Osteocyte (in vitro differentiated cells): ENCODE measurements at regions not wholly inside any gene's neighbourhood (a gene's known extent, or its start where the extent isn't known, plus 50 kb on each side); places are given as distances from the start of the nearest gene placed in this dataset.

ENCODE experiments used
- DNase-seq: peaks from one replicate; pipeline ENCODE4 v3.0.0; 2021; ENCODE audit warnings: mixed read lengths; ENCODE audit not compliant: unreplicated experiment; ENCODE audit errors: extremely low spot score
- H3K27ac Mint-ChIP-seq: one replicate; pipeline ENCODE4 v1.8.0; 2021; ENCODE audit warnings: mild to moderate bottlenecking, mixed read lengths; ENCODE audit not compliant: unreplicated experiment
- H3K27me3 Mint-ChIP-seq: one replicate; pipeline ENCODE4 v1.8.0; 2021; ENCODE audit warnings: mixed read lengths; ENCODE audit not compliant: unreplicated experiment
- H3K36me3 Mint-ChIP-seq: one replicate; pipeline ENCODE4 v1.8.0; 2021; ENCODE audit warnings: mixed read lengths; ENCODE audit not compliant: unreplicated experiment
- H3K4me1 Mint-ChIP-seq: one replicate; pipeline ENCODE4 v1.8.0; 2021; ENCODE audit warnings: mixed read lengths; ENCODE audit not compliant: unreplicated experiment
- H3K4me3 Mint-ChIP-seq: one replicate; pipeline ENCODE4 v1.8.0; 2021; ENCODE audit warnings: mild to moderate bottlenecking, moderate library complexity, mixed read lengths; ENCODE audit not compliant: unreplicated experiment
- H3K9me3 Mint-ChIP-seq: one replicate; pipeline ENCODE4 v1.8.0; 2021; ENCODE audit warnings: mixed read lengths; ENCODE audit not compliant: unreplicated experiment
- TF ChIP-seq, protein P1 (sequence below): fragments of 200-600 bp; sonication (generic); IDR thresholded peaks from 2 replicates; pipeline ENCODE4 v1.5.0; 2021; ENCODE audit warnings: antibody characterized with exemption, mild to moderate bottlenecking, moderate library complexity

DNA sequence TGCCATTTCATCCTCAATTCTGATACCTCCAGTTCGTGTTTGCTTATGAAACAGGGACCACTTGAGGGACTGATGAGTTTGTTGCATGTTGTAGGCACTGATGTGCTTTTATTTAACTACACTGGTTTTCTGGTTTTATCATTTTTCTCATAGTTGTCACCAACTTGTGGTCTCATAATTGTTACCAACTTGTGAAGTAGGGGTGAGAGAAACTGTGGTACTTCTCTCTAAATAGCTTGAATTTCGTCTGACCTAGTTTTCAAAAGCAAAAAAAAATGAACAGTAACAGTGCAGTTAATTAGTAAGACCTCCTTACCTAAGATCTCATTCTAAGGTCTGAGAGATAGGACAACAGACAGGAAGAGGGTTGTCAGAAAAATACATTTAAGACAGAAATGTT, 78.0 kb downstream of the ANXA2R start:
- Mint-ChIP-seq H3K4me3 (no peak overlapping the region), H3K9me3 (no peaks in the 10 kb centered on the region), H3K4me1 (no peaks in the 10 kb centered on the region), H3K36me3 (no peaks in the 10 kb centered on the region), H3K27ac (no peak overlapping the region), H3K27me3 (no peaks in the 10 kb centered on the region)
- no peak for DNase-seq
- TF ChIP-seq, protein P1, sequence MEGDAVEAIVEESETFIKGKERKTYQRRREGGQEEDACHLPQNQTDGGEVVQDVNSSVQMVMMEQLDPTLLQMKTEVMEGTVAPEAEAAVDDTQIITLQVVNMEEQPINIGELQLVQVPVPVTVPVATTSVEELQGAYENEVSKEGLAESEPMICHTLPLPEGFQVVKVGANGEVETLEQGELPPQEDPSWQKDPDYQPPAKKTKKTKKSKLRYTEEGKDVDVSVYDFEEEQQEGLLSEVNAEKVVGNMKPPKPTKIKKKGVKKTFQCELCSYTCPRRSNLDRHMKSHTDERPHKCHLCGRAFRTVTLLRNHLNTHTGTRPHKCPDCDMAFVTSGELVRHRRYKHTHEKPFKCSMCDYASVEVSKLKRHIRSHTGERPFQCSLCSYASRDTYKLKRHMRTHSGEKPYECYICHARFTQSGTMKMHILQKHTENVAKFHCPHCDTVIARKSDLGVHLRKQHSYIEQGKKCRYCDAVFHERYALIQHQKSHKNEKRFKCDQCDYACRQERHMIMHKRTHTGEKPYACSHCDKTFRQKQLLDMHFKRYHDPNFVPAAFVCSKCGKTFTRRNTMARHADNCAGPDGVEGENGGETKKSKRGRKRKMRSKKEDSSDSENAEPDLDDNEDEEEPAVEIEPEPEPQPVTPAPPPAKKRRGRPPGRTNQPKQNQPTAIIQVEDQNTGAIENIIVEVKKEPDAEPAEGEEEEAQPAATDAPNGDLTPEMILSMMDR = no peak

DNA sequence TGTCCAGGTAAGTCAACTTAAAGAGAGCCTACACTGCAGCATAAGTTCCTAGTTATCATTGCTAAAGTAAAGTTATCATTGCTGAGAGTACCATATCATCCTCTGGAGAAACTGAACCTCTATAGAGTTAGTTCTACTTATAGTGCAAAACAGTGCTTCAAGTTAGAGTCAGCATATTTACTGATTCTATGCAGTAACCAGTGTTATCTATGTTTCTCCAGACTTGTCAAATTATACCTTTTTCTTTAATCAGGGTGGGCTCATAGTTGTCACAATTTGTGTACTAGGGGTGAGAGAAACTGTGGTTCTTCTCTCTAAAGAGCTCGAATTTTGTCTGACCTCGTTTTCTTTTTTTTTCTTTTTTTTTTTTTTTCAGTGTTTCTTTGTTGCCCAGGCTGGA, 79.6 kb downstream of the ANXA2R start:
- H3K27ac Mint-ChIP-seq = no peak overlapping the region
- H3K27me3 Mint-ChIP-seq = no peaks in the 10 kb centered on the region
- TF ChIP-seq, protein P1 = no peak
- H3K4me1 Mint-ChIP-seq = no peaks in the 10 kb centered on the region
- DNase-seq = no peak
- no peak overlapping the region for H3K4me3 Mint-ChIP-seq
- H3K36me3 Mint-ChIP-seq = no peaks in the 10 kb centered on the region
- no peaks in the 10 kb centered on the region for H3K9me3 Mint-ChIP-seq

DNA sequence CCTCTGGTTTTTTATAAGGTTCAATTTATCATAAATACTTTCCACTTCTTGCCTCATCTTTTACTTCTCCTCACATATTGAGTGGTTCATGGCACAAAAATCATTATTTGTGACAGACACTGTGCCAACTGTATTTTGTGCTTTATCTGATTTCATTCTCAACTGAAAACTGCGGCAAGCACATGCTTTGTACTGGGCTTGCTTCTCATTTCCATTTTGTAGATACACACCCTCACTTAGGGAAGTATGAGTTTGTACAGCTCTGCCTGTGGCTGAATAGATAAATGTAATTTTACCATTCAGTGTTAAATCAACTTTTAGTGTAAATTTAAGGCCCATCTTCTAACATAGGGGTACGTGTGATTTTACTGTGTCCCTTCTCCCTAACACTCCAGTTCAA, 83.6 kb downstream of the ANXA2R start:
- peaks cover 7% of the 10 kb centered on the region for H3K9me3 Mint-ChIP-seq
- TF ChIP-seq, protein P1 = no peak
- H3K27me3 Mint-ChIP-seq = no peaks in the 10 kb centered on the region
- no peaks in the 10 kb centered on the region for H3K36me3 Mint-ChIP-seq
- DNase-seq = no peak
- no peak overlapping the region for H3K4me3 Mint-ChIP-seq
- no peak overlapping the region for H3K27ac Mint-ChIP-seq
- no peaks in the 10 kb centered on the region for H3K4me1 Mint-ChIP-seq

DNA sequence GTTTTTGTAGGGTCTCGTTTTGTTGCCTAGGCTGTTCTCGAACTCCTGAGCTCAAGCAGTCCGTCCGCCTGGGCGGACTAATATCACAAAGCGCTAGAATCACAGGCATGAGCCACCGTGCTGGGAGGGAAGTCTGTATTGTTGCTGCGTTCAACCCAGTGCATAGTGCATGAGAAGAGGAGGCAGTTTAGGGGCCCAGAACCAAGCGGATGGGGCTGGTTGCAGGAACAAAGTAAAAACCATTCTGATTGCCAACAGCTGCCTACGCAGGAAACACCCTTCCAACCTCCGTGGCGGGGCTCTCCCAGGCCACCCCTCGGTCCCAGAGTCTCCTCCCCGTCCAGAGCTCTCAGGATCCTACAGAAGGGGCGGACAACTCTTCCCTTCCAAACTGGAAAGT, 87.1 kb downstream of the ANXA2R start:
- Mint-ChIP-seq H3K9me3 (peaks cover 7% of the 10 kb centered on the region), H3K4me3 (no peak overlapping the region), H3K4me1 (peaks cover 14% of the 10 kb centered on the region), H3K27me3 (no peaks in the 10 kb centered on the region), H3K27ac (no peak overlapping the region), H3K36me3 (peaks cover 2% of the 10 kb centered on the region)
- DNase-seq = no peak
- TF ChIP-seq, protein P1 = no peak

DNA sequence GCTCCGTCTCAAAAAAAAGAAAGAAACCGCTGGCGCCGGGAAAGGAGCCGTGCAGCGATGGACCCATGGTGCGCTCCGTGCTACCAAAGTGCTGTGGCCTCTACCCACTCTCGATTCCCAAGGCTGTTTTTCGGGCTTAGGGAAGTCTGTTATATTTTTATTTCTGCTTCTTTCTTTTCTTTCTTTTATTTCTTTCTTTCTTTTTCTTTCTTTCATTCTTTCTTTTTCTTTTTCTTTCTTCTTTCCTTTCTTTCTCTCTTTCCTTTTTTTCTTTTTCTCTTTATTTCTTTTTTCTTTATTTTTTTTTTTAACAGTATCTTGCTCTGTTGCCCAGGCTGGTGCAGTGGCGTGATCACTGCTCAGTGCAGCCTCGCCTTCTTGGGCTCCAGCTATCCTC, 87.5 kb downstream of the ANXA2R start:
- Mint-ChIP-seq H3K36me3 (peaks cover 2% of the 10 kb centered on the region), H3K27me3 (no peaks in the 10 kb centered on the region), H3K4me3 (no peak overlapping the region), H3K27ac (no peak overlapping the region), H3K9me3 (peaks cover 7% of the 10 kb centered on the region), H3K4me1 (peaks cover 18% of the 10 kb centered on the region)
- no peak for DNase-seq
- TF ChIP-seq, protein P1 = no peak
